ENCODE measurements at regions not wholly inside any gene's neighbourhood (a gene's known extent, or its start where the extent isn't known, plus 50 kb on each side); places are given as distances from the start of the nearest gene placed in this dataset.

DNA sequence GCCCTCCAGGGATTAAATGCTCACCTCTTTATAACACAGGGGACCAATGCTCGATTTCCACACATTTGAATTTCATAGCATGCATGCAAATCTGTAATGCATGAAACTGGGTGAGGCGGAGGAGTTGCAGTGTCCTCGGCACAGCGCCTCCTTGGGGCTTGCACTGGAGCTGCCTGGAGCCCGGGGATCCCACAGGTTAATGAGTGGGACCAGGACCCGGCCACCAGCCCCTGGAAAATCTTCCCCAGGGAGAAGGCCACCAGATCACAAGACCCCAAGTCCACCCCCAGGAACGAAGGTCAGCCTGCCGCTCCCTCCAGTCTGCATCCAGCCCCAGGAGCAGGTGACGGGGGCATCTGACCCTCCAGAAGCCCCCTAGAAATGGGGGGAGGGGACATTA is 119.1 kb downstream of the MN1 start:
- no peak for DNase-seq

GRCh38 chr22:27684901-27685300 is 116.7 kb downstream of the MN1 start:
- DNase-seq: no peak

GRCh38 chr22:27685515-27685914 is 116.0 kb downstream of the MN1 start:
- no peak for DNase-seq

DNA sequence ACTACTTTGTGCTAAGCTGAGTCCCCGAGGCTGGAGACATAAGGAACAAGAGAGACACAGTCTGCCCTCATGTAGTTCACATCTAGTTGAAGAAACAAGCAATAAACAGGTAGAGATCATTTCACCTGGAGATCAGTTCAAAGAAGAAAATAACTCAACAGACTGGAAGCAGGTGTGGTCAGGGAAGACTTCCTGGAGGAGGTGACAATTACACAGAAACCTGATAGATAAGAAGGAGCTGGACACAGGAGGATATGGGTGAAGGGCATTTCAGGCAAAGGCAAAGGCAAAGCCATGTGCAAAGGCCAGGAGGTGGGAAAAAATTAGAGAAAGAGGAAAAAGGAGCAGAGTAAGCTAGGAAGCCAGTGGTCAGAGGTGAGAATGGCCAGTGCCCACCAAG is 115.6 kb downstream of the MN1 start:
- DNase-seq: no peak

DNA sequence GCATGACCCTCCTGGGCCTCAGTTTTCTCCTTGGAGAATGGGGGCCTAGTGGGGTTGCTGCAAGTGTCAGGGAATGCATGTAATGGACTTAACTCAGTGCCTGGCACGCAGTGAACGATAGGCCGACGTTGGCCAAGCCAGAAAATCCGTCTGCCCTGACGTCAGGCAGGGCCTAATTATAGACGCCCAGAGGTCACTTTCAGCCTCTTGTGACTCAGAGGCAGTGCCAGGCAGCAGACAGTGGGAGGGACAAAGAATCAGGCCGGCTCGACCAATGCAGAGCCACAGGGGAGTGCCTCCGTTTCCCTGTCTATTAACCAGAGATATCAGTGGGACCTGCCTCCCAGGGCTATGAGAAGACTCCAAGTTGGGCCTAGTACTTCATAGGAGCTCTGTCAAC is 115.0 kb downstream of the MN1 start:
- DNase-seq: no peak

GRCh38 chr22:27687984-27688545 is 113.5 kb downstream of the MN1 start:
- DNase-seq: no peak

DNA sequence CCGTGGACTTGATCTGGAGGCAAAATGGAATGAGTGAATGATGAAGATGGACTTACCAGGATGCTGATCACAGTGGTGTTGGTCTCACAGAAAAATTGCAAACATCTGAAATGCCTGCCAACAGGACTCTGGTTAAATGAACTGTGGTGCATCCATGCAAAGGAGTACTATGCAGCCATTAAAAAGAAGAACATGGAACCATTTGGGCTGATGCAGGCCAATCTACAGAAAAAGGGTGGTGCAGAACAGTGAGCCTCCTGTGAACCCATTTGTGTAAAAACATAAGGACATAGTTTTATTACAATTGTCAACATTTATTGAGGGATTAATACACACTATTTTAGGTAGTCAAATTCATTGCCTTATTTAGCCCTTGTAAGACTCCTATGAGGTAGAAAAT is 111.9 kb downstream of the MN1 start:
- DNase-seq: no peak

DNA sequence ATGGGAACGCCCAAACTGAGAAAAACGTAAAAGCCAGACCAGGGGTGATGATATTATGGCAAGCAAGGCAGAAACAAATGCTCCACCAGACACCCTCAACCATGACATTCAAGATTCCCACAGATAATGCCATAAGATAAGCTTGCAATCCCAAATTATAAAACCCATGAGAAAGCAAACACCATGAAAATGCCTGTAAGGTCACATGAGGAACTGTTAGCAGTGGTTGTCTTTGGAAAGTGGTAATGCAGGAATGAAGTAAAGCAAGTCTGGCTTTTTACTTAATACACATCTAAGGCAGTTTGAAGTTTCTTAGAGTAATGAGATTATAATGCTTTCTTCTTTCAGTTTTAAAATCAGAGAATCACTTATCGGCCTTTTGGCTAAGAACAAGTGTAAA is 111.0 kb downstream of the MN1 start:
- no peak for DNase-seq

DNA sequence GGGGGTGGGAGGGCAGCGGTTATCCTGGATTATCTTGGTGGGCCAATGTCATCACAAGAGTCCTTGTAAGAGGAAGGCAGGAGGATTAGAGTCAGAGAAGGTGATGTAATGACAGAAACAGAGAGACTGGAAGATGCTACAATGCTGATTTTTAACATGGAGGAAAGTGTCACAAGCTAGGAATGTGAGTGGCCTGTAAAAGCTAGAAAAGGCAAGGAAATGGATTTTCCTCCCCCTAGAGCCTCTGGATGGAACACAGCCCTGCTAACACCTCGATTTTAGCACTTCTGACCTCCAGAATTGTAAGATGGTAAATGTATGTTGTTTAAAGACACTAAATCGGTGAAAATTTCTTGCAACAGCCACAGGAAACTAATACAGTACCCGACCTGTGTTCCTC is 109.3 kb downstream of the MN1 start:
- DNase-seq: no peak

- DNase-seq: no peak
These were observed 105.6 kb downstream of the MN1 start for GRCh38 chr22:27695925-27696324.

DNA sequence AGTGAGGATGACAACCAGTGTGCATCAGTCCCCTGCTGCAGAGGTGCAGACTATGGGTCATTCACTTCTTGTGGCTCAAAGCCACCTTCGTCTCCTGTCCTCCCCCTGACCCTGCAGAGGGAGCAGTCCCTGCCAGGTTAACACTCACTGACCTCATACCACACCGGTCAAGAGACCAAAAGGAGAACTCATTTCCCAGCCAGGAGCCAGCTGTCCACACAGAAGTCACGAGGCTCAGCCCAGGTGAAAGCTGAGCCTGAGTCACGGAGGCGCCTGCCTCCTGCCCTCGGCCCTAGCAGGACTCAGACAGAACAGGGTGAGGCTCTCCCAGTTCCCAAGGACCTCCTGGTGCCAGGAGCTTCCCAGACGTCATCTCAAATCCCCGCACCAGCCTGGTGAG is 103.7 kb downstream of the MN1 start:
- no peak for DNase-seq

Data from activated CD4-positive, alpha-beta T cell treated with anti-CD3 and anti-CD28 coated beads for 48 hours (primary cell).